ENCODE measurements at regions not wholly inside any gene's neighbourhood (a gene's known extent, or its start where the extent isn't known, plus 50 kb on each side); places are given as distances from the start of the nearest gene placed in this dataset.

DNA sequence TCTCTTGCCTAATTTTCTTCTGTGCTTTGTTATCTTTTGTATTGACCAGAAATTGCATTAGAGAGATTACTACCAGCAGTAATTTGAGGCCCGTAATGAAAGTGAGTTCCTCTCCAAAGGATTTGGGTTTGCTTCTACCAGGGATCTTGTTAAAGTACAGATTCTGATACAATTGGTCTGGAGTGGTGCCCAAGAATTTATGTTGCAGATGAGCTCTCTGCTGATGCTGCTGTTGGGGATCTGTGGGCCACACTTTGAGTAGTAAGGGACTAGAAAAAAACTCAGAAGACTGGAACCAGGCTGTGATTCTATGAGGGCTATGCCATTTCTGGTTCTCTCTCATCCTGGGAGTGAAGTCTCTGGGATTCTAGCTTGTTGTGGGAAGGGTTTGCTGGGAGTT is 192.2 kb downstream of the SEC61B start:
- Histone ChIP-seq H3K4me3 (no peak overlapping the region), H3K4me1 (no peaks in the 10 kb centered on the region), H3K27me3 (no peaks in the 10 kb centered on the region), H3K36me3 (no peaks in the 10 kb centered on the region), H3K9me3 (no peaks in the 10 kb centered on the region), H3K27ac (no peak overlapping the region)
- no peak for DNase-seq
- TF ChIP-seq, protein P1, sequence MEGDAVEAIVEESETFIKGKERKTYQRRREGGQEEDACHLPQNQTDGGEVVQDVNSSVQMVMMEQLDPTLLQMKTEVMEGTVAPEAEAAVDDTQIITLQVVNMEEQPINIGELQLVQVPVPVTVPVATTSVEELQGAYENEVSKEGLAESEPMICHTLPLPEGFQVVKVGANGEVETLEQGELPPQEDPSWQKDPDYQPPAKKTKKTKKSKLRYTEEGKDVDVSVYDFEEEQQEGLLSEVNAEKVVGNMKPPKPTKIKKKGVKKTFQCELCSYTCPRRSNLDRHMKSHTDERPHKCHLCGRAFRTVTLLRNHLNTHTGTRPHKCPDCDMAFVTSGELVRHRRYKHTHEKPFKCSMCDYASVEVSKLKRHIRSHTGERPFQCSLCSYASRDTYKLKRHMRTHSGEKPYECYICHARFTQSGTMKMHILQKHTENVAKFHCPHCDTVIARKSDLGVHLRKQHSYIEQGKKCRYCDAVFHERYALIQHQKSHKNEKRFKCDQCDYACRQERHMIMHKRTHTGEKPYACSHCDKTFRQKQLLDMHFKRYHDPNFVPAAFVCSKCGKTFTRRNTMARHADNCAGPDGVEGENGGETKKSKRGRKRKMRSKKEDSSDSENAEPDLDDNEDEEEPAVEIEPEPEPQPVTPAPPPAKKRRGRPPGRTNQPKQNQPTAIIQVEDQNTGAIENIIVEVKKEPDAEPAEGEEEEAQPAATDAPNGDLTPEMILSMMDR (IDR thresholded peaks at IDR 0.05): no peak
- intact Hi-C loops (cut with DNase I): no loop called here
- ATAC-seq: no peak

DNA sequence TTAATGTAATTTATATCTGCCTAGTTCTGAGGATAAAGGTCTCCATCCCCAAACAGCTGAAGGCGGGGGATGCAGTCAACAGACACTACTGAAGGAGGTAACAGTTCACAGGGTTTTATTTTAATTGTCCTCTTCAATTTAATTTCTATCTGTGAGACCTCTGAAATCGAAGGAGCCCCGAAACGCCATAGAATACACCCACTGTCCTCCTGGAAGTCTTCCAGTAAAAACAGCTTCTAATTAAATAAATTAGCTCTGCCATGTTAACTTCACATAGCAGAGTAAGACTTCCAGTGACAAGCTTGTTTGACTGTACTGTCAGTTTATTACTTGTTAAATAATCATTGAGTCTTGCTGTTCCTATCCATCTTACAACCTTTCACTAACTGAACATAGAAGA is 193.5 kb downstream of the SEC61B start:
- intact Hi-C loops (cut with DNase I): no loop called here
- no peak for ATAC-seq

DNA sequence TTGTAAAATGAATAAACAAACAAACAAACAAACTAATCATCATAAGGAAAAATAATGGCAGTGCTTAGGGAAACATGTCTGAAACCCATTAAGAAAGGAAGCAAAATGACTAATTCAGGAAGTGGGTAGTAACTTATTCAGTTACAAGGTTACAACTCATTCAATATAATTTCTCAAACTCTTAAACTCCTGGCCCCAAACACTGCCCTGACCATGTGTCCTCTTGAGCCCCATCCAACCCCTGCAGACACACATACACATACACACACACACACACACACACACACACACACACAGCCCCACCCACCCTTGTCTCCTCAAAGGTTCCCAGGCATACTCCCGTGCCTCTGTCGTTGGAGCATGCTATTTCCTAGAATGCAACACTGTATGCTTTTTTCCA is 193.9 kb downstream of the SEC61B start:
- DNase-seq: no peak
- Histone ChIP-seq H3K4me3 (no peak overlapping the region), H3K27me3 (no peaks in the 10 kb centered on the region), H3K36me3 (no peaks in the 10 kb centered on the region), H3K4me1 (no peaks in the 10 kb centered on the region), H3K9me3 (no peaks in the 10 kb centered on the region), H3K27ac (no peak overlapping the region)
- ATAC-seq: no peak
- intact Hi-C loops (cut with DNase I): no loop called here
- TF ChIP-seq, protein P1 (IDR thresholded peaks at IDR 0.05): no peak

More for the DNA sequence above, 193.5 kb downstream of the SEC61B start:
- TF ChIP-seq, protein P1 (IDR thresholded peaks at IDR 0.05): no peak
- Histone ChIP-seq H3K9me3 (no peaks in the 10 kb centered on the region), H3K4me1 (no peaks in the 10 kb centered on the region), H3K36me3 (no peaks in the 10 kb centered on the region), H3K4me3 (no peak overlapping the region), H3K27me3 (no peaks in the 10 kb centered on the region), H3K27ac (no peak overlapping the region)
- DNase-seq: no peak

DNA sequence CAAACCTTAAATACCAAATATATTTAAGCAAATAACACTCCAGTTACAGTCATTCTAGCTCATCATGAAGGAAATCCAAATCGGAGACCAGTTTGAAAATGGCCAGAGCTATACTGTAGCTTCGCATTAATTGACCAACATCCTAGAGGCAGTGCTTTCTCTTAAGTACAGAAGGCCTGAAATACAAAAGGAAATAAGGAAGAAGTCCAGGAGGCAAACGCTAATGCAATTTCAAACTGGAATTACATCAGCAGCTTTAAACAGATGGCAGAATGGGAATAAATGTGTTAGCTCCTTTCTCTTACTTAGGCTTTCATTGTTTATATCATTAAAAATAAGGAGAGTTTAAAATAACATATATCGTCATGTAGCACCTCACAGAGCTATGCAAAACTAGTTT is 197.0 kb downstream of the SEC61B start:
- Histone ChIP-seq H3K9me3 (no peaks in the 10 kb centered on the region), H3K27ac (no peak overlapping the region), H3K4me3 (no peak overlapping the region), H3K36me3 (no peaks in the 10 kb centered on the region), H3K4me1 (no peaks in the 10 kb centered on the region), H3K27me3 (no peaks in the 10 kb centered on the region)
- TF ChIP-seq, protein P1 (IDR thresholded peaks at IDR 0.05): no peak
- no peak for ATAC-seq
- intact Hi-C loops (cut with DNase I): no loop called here
- no peak for DNase-seq

DNA sequence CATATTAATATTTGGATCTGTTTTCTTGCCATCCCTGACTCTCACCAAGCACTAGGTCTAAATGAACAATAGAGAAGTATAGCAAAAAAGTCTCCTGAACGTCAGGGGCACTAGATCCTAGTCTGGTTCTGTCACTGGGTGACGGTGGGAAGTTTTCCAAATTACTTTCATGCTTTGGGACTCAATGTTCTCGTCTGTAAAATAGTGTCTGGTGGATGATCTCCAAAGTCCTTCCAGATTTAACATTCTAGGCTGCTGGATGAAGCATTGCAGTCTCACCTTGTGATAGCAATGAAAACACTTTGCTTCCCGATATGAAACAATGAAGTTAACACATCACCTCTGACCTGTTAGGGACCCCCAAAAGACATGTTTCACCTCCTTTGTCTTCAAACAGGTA is 199.3 kb downstream of the SEC61B start:
- Histone ChIP-seq H3K27me3 (no peaks in the 10 kb centered on the region), H3K9me3 (no peaks in the 10 kb centered on the region), H3K36me3 (no peaks in the 10 kb centered on the region), H3K27ac (no peak overlapping the region), H3K4me3 (no peak overlapping the region), H3K4me1 (no peaks in the 10 kb centered on the region)
- ATAC-seq (no peak), DNase-seq (no peak)
- TF ChIP-seq, protein P1 (IDR thresholded peaks at IDR 0.05): no peak
- intact Hi-C loops (cut with DNase I): no loop called here

Data from left lung (tissue), 4 donors.